ENCODE measurements at regions not wholly inside any gene's neighbourhood (a gene's known extent, or its start where the extent isn't known, plus 50 kb on each side); places are given as distances from the start of the nearest gene placed in this dataset.

DNA sequence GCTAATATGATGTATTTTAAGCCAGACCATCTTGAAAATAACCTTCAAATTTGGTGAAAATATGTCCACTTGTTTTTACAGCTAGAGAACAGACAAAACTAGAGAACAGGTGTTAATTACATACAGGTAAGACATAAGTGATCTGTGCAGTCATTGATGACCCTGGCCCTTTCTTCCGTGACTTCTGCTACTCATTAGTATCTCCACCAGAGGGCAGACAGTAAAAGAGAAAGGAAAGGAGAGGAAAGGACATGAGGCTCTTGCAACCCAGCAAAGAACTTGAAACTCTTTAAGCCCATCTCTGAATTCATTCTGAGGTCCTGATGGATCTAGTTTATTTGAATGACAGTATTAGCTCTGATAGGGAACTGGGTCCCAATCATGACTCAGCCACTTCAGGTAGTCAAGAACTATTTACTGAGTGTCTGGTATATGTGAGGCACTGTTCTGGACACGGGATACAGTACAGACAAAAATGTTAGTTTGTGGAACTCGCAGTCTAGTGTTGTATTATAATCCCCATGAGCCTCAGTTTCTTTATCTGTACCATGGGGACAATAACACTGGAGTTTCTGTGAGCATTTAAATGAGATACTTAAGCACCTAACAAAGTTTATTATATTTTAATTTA, 121.0 kb upstream of the TEX13D start:
- H3K27ac ChIP-seq = peak overlapping the region; percentile 75
- TF ChIP-seq CTCF (IDR thresholded peaks at IDR 0.05) (peak; percentile 69), ZFX (IDR thresholded peaks at IDR 0.05; ENCODE audit: borderline replicate concordance) (no peak)

- no peak overlapping the region for H3K27ac ChIP-seq
- TF ChIP-seq ZFX (IDR thresholded peaks at IDR 0.05; ENCODE audit: borderline replicate concordance) (no peak), CTCF (IDR thresholded peaks at IDR 0.05) (no peak)
Measured at GRCh38 chrX:124212622-124213021, 119.8 kb upstream of the TEX13D start.

GRCh38 chrX:124215786-124216185, 116.7 kb upstream of the TEX13D start:
- no peak overlapping the region for H3K27ac ChIP-seq
- no peak for TF ChIP-seq ZFX (IDR thresholded peaks at IDR 0.05; ENCODE audit: borderline replicate concordance)
- TF ChIP-seq CTCF (IDR thresholded peaks at IDR 0.05) = no peak

GRCh38 chrX:124216396-124217115, 115.9 kb upstream of the TEX13D start:
- H3K27ac ChIP-seq = peak overlapping the region; percentile 33; the same call in 1 of the 2 replicates
- no peak for TF ChIP-seq ZFX (IDR thresholded peaks at IDR 0.05; ENCODE audit: borderline replicate concordance)
- no peak for TF ChIP-seq CTCF (IDR thresholded peaks at IDR 0.05)

DNA sequence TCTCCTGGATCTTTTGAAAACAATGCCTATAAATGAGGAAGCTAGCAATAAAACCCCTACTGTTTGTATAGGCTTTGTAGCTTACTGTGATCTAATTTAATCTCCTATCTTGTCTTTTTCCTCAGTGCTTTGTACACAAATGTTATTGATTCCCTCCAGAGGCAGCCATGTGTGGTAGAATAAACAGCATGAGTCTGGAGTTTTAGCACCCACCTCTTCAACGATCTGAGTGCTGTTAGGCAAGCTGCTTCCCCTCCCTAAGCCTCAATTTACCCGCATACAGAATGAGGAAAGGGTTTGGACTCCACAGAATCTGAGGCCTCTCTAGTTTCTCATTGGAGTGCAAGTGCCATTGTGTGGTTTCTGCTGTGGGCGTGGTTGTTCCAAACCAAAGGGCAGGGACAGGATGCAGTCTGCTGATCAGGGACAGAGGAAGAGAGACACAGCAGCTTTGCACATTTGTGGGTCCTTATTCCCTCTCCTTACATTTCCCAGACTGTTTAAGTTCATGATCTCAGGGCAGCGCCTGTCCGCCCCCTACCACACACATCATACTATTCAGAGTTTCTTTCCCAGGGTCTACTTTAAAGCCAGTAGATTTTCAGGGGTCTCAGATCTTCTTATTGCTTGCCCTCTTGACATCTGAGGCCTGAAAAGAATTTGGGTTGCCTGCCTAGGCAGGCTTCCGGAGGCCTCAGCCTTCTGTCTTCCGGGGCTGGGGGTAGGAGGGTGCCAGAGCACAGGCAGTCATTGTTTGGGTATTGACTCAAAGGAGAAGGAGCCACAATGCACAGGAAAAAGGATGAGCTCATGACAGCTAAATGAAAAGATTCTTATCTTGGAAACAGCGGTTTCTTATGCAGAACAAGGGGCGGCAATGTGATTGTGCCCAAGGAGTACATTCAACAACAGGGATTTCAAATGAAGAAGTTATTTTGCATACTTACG, 114.9 kb upstream of the TEX13D start:
- H3K27ac ChIP-seq = peak overlapping the region; percentile 33
- no peak for TF ChIP-seq CTCF (IDR thresholded peaks at IDR 0.05)
- TF ChIP-seq ZFX (IDR thresholded peaks at IDR 0.05; ENCODE audit: borderline replicate concordance) = no peak

- TF ChIP-seq CTCF (IDR thresholded peaks at IDR 0.05) = no peak
Measured at GRCh38 chrX:124223524-124223923, 108.9 kb upstream of the TEX13D start.

More at GRCh38 chrX:124223524-124223923, 108.9 kb upstream of the TEX13D start:
- H3K27ac ChIP-seq = no peak overlapping the region

All from 22Rv1 (cell line).